ENCODE measurements at regions not wholly inside any gene's neighbourhood (a gene's known extent, or its start where the extent isn't known, plus 50 kb on each side); places are given as distances from the start of the nearest gene placed in this dataset.

GRCh38 chr9:80804873-80805272 is 884.5 kb downstream of the TLE1 start:
- H3K79me1 ChIP-seq (ENCODE audit: insufficient read depth, low read depth, low read length, poor library complexity, severe bottlenecking) = no peaks in the 10 kb centered on the region
- H2BK120ac ChIP-seq (ENCODE audit: low read depth, low read length, poor library complexity, severe bottlenecking) = no peak overlapping the region
- H3K23ac ChIP-seq (ENCODE audit: insufficient read length, low read depth, low read length) = no peak overlapping the region
- no peak overlapping the region for H3K27ac Mint-ChIP-seq
- H3K4me1 Mint-ChIP-seq = peaks cover 6 to 7% of the 10 kb centered on the region in 2 experiments
- H4K5ac ChIP-seq (ENCODE audit: insufficient read length, low read depth, low read length) = no peak overlapping the region
- no peak overlapping the region for H3K14ac ChIP-seq (ENCODE audit: insufficient read depth, low read length)
- no peaks in the 10 kb centered on the region for H3K27me3 Mint-ChIP-seq (ENCODE audit: low read depth)
- H2AK5ac ChIP-seq (ENCODE audit: insufficient read length, low read length) = no peak overlapping the region
- no peak overlapping the region for H2BK15ac ChIP-seq (ENCODE audit: low read depth, low read length)
- H4K91ac ChIP-seq (ENCODE audit: insufficient read length, low read depth, low read length) = no peak overlapping the region
- no peak for TF ChIP-seq CTCF (conservative IDR thresholded peaks at IDR 0.05)
- no peak overlapping the region for H2BK20ac ChIP-seq (ENCODE audit: low read depth, low read length, poor library complexity, severe bottlenecking)
- no peak overlapping the region for H3K56ac ChIP-seq (ENCODE audit: insufficient read length, low read depth, low read length)
- no peak overlapping the region for H3K4me3 Mint-ChIP-seq
- H3K4me1 ChIP-seq (ENCODE audit: insufficient read depth, low read length) = no peaks in the 10 kb centered on the region
- no peak overlapping the region for H3K27ac ChIP-seq (ENCODE audit: insufficient read length, low read depth, low read length)
- H2AFZ ChIP-seq (ENCODE audit: low read length) = no peak overlapping the region
- H3K27me3 ChIP-seq (ENCODE audit: insufficient read depth, low read length) = no peaks in the 10 kb centered on the region
- no peak for DNase-seq
- H3T11ph ChIP-seq (ENCODE audit: low read length) = no peak overlapping the region
- no peaks in the 10 kb centered on the region for H3K23me2 ChIP-seq (ENCODE audit: insufficient read length, low read depth, low read length, poor library complexity, severe bottlenecking)
- H4K20me1 ChIP-seq (ENCODE audit: control insufficient read depth, insufficient read depth, insufficient read length) = no peaks in the 10 kb centered on the region
- peaks cover 0 to 2% of the 10 kb centered on the region in 2 experiments; a peak in 2 of 5 replicates for H3K9me3 Mint-ChIP-seq
- no peak overlapping the region for H3K4me2 ChIP-seq (ENCODE audit: insufficient read depth, insufficient read length, low read length)
- H3K4ac ChIP-seq (ENCODE audit: low read depth, low read length) = no peak overlapping the region
- H3K79me2 ChIP-seq (ENCODE audit: insufficient read depth, low read length) = no peaks in the 10 kb centered on the region
- no peak overlapping the region for H3K18ac ChIP-seq (ENCODE audit: insufficient read length, low read depth, low read length)
- no peak overlapping the region for H2BK12ac ChIP-seq (ENCODE audit: insufficient read length, low read depth, low read length)
- H3K9ac ChIP-seq (ENCODE audit: extremely low read depth, insufficient read length, low read length) = no peak overlapping the region
- no peak overlapping the region for H4K8ac ChIP-seq (replicated peaks; ENCODE audit: insufficient read length, low read depth, low read length)
- no peak overlapping the region for H2BK5ac ChIP-seq (ENCODE audit: insufficient read length, low read length)
- no peaks in the 10 kb centered on the region for H3K9me3 ChIP-seq (ENCODE audit: control insufficient read depth, low read depth, low read length)
- H3K36me3 Mint-ChIP-seq (ENCODE audit: insufficient read depth in 1 of 3, low read depth in 3 of 3) = no peaks in the 10 kb centered on the region

All from H9 (cell line).